GM19397 (cell line): ENCODE measurements at regions not wholly inside any gene's neighbourhood (a gene's known extent, or its start where the extent isn't known, plus 50 kb on each side); places are given as distances from the start of the nearest gene placed in this dataset.

Experiments
- ATAC-seq: cut with Tn5 transposase; IDR thresholded peaks from one replicate; pipeline ENCODE4 v1.9.1; 2021; ENCODE audit warnings: mild to moderate bottlenecking, moderate library complexity; ENCODE audit not compliant: unreplicated experiment

GRCh38 chr11:79919350-79919749, 478.5 kb upstream of the TENM4 start:
- ATAC-seq, result no peak

- no peak for ATAC-seq
Observed at GRCh38 chr11:79918846-79919245, 478.0 kb upstream of the TENM4 start.

GRCh38 chr11:79906164-79906563, 465.3 kb upstream of the TENM4 start:
- ATAC-seq, result no peak

GRCh38 chr11:79902493-79902892, 461.7 kb upstream of the TENM4 start:
- no peak for ATAC-seq

- no peak for ATAC-seq
Observed at GRCh38 chr11:79897896-79898295, 457.1 kb upstream of the TENM4 start.

GRCh38 chr11:79896258-79896657, 455.4 kb upstream of the TENM4 start:
- ATAC-seq, result no peak

- no peak for ATAC-seq
Observed at GRCh38 chr11:79894111-79894510, 453.3 kb upstream of the TENM4 start.

- no peak for ATAC-seq
Observed at GRCh38 chr11:79890272-79890671, 449.4 kb upstream of the TENM4 start.

- no peak for ATAC-seq
Observed at GRCh38 chr11:79864882-79865281, 424.1 kb upstream of the TENM4 start.

- no peak for ATAC-seq
Observed at GRCh38 chr11:79860336-79860735, 419.5 kb upstream of the TENM4 start.

GRCh38 chr11:79857377-79858214, 416.8 kb upstream of the TENM4 start:
- ATAC-seq, result no peak

- no peak for ATAC-seq
Observed at GRCh38 chr11:79852176-79852575, 411.3 kb upstream of the TENM4 start.

GRCh38 chr11:79845002-79845709, 404.3 kb upstream of the TENM4 start:
- ATAC-seq, result no peak

- ATAC-seq, result no peak
Observed at GRCh38 chr11:79834015-79834414, 393.2 kb upstream of the TENM4 start.

- no peak for ATAC-seq
Observed at GRCh38 chr11:79830446-79830845, 389.6 kb upstream of the TENM4 start.

- ATAC-seq, result no peak
Observed at GRCh38 chr11:79829891-79830290, 389.1 kb upstream of the TENM4 start.

GRCh38 chr11:79822766-79823165, 381.9 kb upstream of the TENM4 start:
- no peak for ATAC-seq

- no peak for ATAC-seq
Observed at GRCh38 chr11:79813551-79813950, 372.7 kb upstream of the TENM4 start.

GRCh38 chr11:79809487-79809886, 368.7 kb upstream of the TENM4 start:
- ATAC-seq, result no peak

- ATAC-seq, result no peak
Observed at GRCh38 chr11:79807506-79807905, 366.7 kb upstream of the TENM4 start.

- no peak for ATAC-seq
Observed at GRCh38 chr11:79796704-79797103, 355.9 kb upstream of the TENM4 start.
